K562 (cell line): ENCODE measurements at regions not wholly inside any gene's neighbourhood (a gene's known extent, or its start where the extent isn't known, plus 50 kb on each side); places are given as distances from the start of the nearest gene placed in this dataset.

Source experiments
- ATAC-seq: fragments of 200-7000 bp; cut with Tn5 transposase; 3 replicates; pipeline ENCODE4 v1.9.1; 2020; ENCODE audit warnings: moderate library complexity
- BruUV-seq: library from RNA; stranded (reverse); fragments of 400-500 nt; replicated peaks from 2 replicates; lab custom pipeline; 2021; lab: Mats Ljungman, UMichigan
- CTCF ChIA-PET: fragments of 300-600 bp; formaldehyde crosslinking; extraction: SDS; loops from one replicate; lab custom pipeline; 2021; ENCODE audit warnings: low intra/inter-chr PET ratio; lab: Yijun Ruan, JAX
- POLR2A ChIA-PET: fragments of 300-600, 350-650 bp; sonication (Branson Sonifier 250); formaldehyde crosslinking; extraction: SDS; loops from one replicate; lab custom pipeline; 2021; ENCODE audit warnings: antibody characterized with exemption, inconsistent platforms; lab: Yijun Ruan, JAX
- DNase-seq, 4 experiments: peaks; one replicate each; pipeline versions ENCODE4 v3.0.0 to v3.0.0-alpha.2; 2011 to 2018; ENCODE audit warnings: low spot score in 3 of 4, mixed read lengths in 3 of 4; ENCODE audit errors: extremely low read depth in 1 of 4
- FAIRE-seq: peaks from 2 replicates; lab custom pipeline; 2011; peaks lifted over from hg19 to GRCh38; lab: Jason Lieb, UNC
- H2AFZ ChIP-seq: 2 replicates; pipeline ENCODE4 v1.6.0; 2011; ENCODE audit warnings: low read depth, low read length, control low read depth, inconsistent platforms
- H3K27ac ChIP-seq: fragments of 200-600 bp; 3 replicates; pipeline ENCODE4 v1.8.0; 2011; ENCODE audit warnings: low read depth, mild to moderate bottlenecking, control low read depth, inconsistent platforms, low read length, moderate library complexity, mixed read lengths; ENCODE audit errors: extremely low read depth
- H3K27me3 ChIP-seq, 2 experiments: fragments of 300-600 bp in 1 of 2; 2 replicates in 1 of 2; 3 replicates in 1 of 2; pipeline versions ENCODE4 v1.6.0 to v1.8.0; 2011; ENCODE audit warnings: inconsistent platforms in 2 of 2, low read length in 2 of 2, mild to moderate bottlenecking in 1 of 2, mixed read lengths in 1 of 2, moderate library complexity in 1 of 2; ENCODE audit not compliant: control insufficient read depth in 2 of 2, insufficient read depth in 2 of 2
- H3K36me3 ChIP-seq: fragments of 300-600 bp; 3 replicates; pipeline ENCODE4 v1.8.0; 2011; ENCODE audit warnings: mild to moderate bottlenecking, low read length, inconsistent platforms; ENCODE audit not compliant: control insufficient read depth, insufficient read depth
- H3K4me1 ChIP-seq, 2 experiments: fragments of 200-600 bp in 1 of 2; replicated peaks in 1 of 2; 2 replicates in 1 of 2; 3 replicates in 1 of 2; pipeline versions ENCODE4 v1.5.1 to v1.8.0; 2011; ENCODE audit warnings: inconsistent platforms in 2 of 2, low read length in 2 of 2, mild to moderate bottlenecking in 1 of 2, mixed read lengths in 1 of 2, moderate library complexity in 1 of 2; ENCODE audit not compliant: control insufficient read depth in 2 of 2, insufficient read depth in 2 of 2
- H3K4me2 ChIP-seq: 2 replicates; pipeline ENCODE4 v1.6.1; 2011; ENCODE audit warnings: low read length, control low read depth, inconsistent platforms, mixed read lengths; ENCODE audit not compliant: insufficient read depth
- H3K4me3 ChIP-seq: fragments of 200-600 bp; sonication (generic), shearing (Covaris generic); 2 replicates; pipeline ENCODE4 v1.5.1; 2016; ENCODE audit warnings: control low read depth, inconsistent platforms
- H3K79me2 ChIP-seq: fragments of 200-600 bp; 3 replicates; pipeline ENCODE4 v1.8.0; 2011; ENCODE audit warnings: low read length, inconsistent platforms; ENCODE audit not compliant: control insufficient read depth, insufficient read depth
- H3K9ac ChIP-seq, 2 experiments: 2 replicates each; pipeline versions ENCODE4 v1.6.0 to v1.6.1; 2011; ENCODE audit warnings: low read depth in 2 of 2, low read length in 2 of 2, control low read depth in 1 of 2, inconsistent platforms in 1 of 2, mild to moderate bottlenecking in 1 of 2, mixed read lengths in 1 of 2; ENCODE audit not compliant: insufficient read depth in 1 of 2
- H3K9me1 ChIP-seq: one replicate; pipeline ENCODE4 v1.6.0; 2011; ENCODE audit warnings: inconsistent platforms, mild to moderate bottlenecking, low read length, moderate library complexity; ENCODE audit not compliant: control insufficient read depth, insufficient read depth
- H3K9me3 ChIP-seq: replicated peaks from 2 replicates; pipeline ENCODE4 v1.5.1; 2011; ENCODE audit warnings: low read depth, low read length, inconsistent platforms; ENCODE audit not compliant: control insufficient read depth, insufficient read depth
- H4K20me1 ChIP-seq: replicated peaks from 2 replicates; pipeline ENCODE4 v1.6.1; 2011; ENCODE audit warnings: low read length, inconsistent platforms, mixed read lengths; ENCODE audit not compliant: control insufficient read depth, insufficient read depth
- GABPA ChIP-seq: fragments of 200-800 bp; sonication (Bioruptor generic); conservative IDR thresholded peaks from 2 replicates; pipeline ENCODE4 v1.6.1; 2016; ENCODE audit warnings: low read depth, missing genetic modification characterization, missing compliant biosample characterization
- KAT2B ChIP-seq: IDR thresholded peaks from one replicate; pipeline ENCODE4 v1.6.1; 2012; ENCODE audit warnings: low read depth, mild to moderate bottlenecking, control low read depth, inconsistent platforms, low read length, moderate library complexity
- MYBL2 ChIP-seq, 2 experiments: fragments of 450-650 bp in 1 of 2; sonication (generic) in 1 of 2; formaldehyde crosslinking in 1 of 2; IDR thresholded peaks; 2 replicates each; pipeline versions ENCODE4 v1.6.1 to v1.8.1; 2017 to 2022; ENCODE audit warnings: borderline replicate concordance in 1 of 2, inconsistent platforms in 1 of 2, low read depth in 1 of 2, mild to moderate bottlenecking in 1 of 2, missing genetic modification reagents in 1 of 2, moderate library complexity in 1 of 2
- NEUROD1 ChIP-seq: fragments of 150-350 bp; IDR thresholded peaks from 2 replicates; pipeline ENCODE4 v1.6.1; 2014; ENCODE audit warnings: borderline replicate concordance, low read length, low read depth; ENCODE audit not compliant: partially characterized antibody
- NR2C1 ChIP-seq, 2 experiments: fragments of 450-650 bp; IDR thresholded peaks; 2 replicates each; pipeline ENCODE4 v1.6.1; 2017; ENCODE audit warnings: mild to moderate bottlenecking in 2 of 2, antibody characterized with exemption in 1 of 2, inconsistent platforms in 1 of 2, missing compliant biosample characterization in 1 of 2, missing genetic modification characterization in 1 of 2
- NR2C2 ChIP-seq, 2 experiments: fragments of 200-800 bp in 1 of 2; sonication (Bioruptor generic) in 1 of 2; sonication (generic) in 1 of 2; formaldehyde crosslinking in 1 of 2; IDR thresholded peaks; 2 replicates each; pipeline versions ENCODE4 v1.6.1 to v1.8.0; 2016 to 2022; ENCODE audit warnings: mild to moderate bottlenecking in 1 of 2, missing compliant biosample characterization in 1 of 2, missing genetic modification characterization in 1 of 2, missing genetic modification reagents in 1 of 2
- SNRNP70 ChIP-seq: fragments of 200-400 bp; formaldehyde crosslinking; optimal IDR thresholded peaks from 2 replicates; pipeline ENCODE3; 2017; ENCODE audit warnings: low read depth, low read length
- SPI1 ChIP-seq: IDR thresholded peaks from 2 replicates; pipeline ENCODE4 v1.6.1; 2011; ENCODE audit warnings: low read depth, low read length, control low read depth, borderline replicate concordance
- SRSF1 ChIP-seq: fragments of 200-400 bp; formaldehyde crosslinking; IDR thresholded peaks from 2 replicates; pipeline ENCODE4 v1.6.1; 2017; ENCODE audit warnings: mild to moderate bottlenecking, low read depth, low read length, moderate library complexity
- ZBTB17 ChIP-seq: fragments of 450-650 bp; formaldehyde crosslinking; IDR thresholded peaks from 2 replicates; pipeline ENCODE4 v1.4.0; 2020; ENCODE audit warnings: mild to moderate bottlenecking
- ZNF3 ChIP-seq: fragments of 250-450 bp; sonication (Bioruptor Pico); IDR thresholded peaks from 2 replicates; pipeline ENCODE4 v1.5.0; 2021; ENCODE audit warnings: mild to moderate bottlenecking, moderate library complexity
- WGBS: fragments of 100-300 bp; shearing (Covaris generic); methylation state at CpG from one replicate; pipeline ENCODE4 v1.1.6; 2016; ENCODE audit warnings: low coverage, mixed read lengths; ENCODE audit not compliant: insufficient coverage; ENCODE audit errors: missing lambda C conversion rate; 5-methylcytosine and 5-hydroxymethylcytosine counted together
- in situ Hi-C: fragments of 300-500 bp; cut with MboI; formaldehyde crosslinking; loops from 4 replicates; pipeline ENCODE4 v1.15.0; 2018; ENCODE audit warnings: inconsistent platforms, mixed read lengths
- intact Hi-C: fragments of 100-400 bp; cut with micrococcal nuclease; formaldehyde crosslinking; loops from 2 replicates; pipeline ENCODE4 v1.14.2; 2022
- TF ChIP-seq, protein P1 (sequence below): IDR thresholded peaks from 2 replicates; pipeline ENCODE4 v1.6.1; 2016; ENCODE audit warnings: missing genetic modification characterization, missing compliant biosample characterization

DNA sequence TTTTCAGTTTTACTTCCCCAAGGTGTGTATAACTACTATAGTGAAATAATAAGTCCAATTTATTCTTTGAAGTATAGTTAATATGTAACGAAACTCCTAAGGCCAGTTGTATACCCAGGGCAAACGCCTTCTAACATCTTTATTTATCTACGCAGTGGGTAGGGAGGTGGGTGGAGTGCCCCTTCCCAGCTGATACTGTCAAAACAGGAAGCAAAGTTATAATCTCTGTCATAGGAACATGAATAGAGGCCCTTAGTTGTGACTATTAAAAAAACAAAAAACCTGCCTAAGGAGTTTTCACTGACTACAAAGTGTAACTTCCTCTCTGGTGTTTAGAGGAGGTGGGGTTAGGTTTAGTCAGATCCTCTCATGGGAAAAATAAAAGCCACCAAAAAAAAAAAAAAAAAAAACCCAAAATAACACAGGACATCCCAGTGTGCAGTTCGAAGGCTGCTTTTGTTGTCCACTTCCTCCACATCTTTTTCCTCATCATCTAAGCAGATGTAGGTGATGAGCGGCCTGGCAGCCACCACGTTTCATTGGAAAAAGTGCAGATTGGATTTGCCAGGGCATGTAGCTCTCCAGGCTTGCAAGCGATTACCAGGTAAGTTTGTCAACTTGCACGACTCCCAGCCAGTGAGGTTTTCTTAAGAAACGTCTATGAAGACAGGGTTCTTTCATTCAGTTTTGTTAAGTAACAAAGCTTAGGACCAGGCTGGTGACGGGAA lies 58.7 kb downstream of the UTRN start (continued):
- TF ChIP-seq, protein P1, sequence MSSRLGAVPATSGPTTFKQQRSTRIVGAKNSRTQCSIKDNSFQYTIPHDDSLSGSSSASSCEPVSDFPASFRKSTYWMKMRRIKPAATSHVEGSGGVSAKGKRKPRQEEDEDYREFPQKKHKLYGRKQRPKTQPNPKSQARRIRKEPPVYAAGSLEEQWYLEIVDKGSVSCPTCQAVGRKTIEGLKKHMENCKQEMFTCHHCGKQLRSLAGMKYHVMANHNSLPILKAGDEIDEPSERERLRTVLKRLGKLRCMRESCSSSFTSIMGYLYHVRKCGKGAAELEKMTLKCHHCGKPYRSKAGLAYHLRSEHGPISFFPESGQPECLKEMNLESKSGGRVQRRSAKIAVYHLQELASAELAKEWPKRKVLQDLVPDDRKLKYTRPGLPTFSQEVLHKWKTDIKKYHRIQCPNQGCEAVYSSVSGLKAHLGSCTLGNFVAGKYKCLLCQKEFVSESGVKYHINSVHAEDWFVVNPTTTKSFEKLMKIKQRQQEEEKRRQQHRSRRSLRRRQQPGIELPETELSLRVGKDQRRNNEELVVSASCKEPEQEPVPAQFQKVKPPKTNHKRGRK (tag), result 0 out of 2 replicates have a peak, but pooled peaks have one; percentile 31
- TF ChIP-seq GABPA (tag), result 0 out of 2 replicates have a peak, but pooled peaks have one; percentile 2
- TF ChIP-seq SPI1, result 0 out of 2 replicates have a peak, but pooled peaks have one; percentile 22

DNA sequence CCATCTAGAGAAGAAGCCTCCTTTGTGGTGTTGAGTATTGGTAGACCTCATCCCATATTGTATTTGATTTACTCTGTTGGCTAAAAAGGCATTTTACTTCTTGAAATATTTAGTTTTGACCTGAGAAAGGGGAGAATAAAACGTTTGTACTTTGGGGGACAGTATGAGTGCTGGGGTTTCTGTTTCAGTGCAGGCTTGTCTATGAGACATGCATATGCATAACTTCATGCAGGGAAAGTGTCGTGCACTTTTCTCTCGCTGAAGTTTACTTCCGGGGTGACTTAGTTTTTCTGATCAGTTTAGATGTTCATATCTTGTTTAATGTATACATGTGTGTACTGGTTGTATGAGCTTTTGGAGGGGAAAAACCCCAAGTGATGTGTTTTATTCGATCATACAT lies 59.5 kb downstream of the UTRN start:
- 20% methylated on average over 5 of the region's 5 CpGs for WGBS
- H3K9me3 ChIP-seq, result no peaks in the 10 kb centered on the region
- in situ Hi-C loops, result no loop called here
- H3K9ac ChIP-seq, result no peak overlapping the region
- DNase-seq, result no peak
- no peaks in the 10 kb centered on the region for H3K9me1 ChIP-seq
- no peaks in the 10 kb centered on the region for H4K20me1 ChIP-seq
- FAIRE-seq, result no peak
- no peak; the same call in 2 of the 3 replicates for ATAC-seq
- intact Hi-C loops, result no loop called here
- H3K36me3 ChIP-seq, result no peaks in the 10 kb centered on the region
- no peak overlapping the region for H3K4me3 ChIP-seq
- H2AFZ ChIP-seq, result peak overlapping the region; percentile 80
- CTCF ChIA-PET, result no interaction called here
- H3K4me2 ChIP-seq, result peak overlapping the region; percentile 9; the same call in 1 of the 2 replicates
- POLR2A ChIA-PET, result interaction anchor here (0.8 kb wide), 1 partner anchor 128 kb away, joined by 3 read pairs; no protein-coding TSS in a partner anchor
- no TSS peak for BruUV-seq
- H3K27ac ChIP-seq, result peak overlapping the region; percentile 45; the same call in 1 of the 3 replicates
- H3K79me2 ChIP-seq, result no peaks in the 10 kb centered on the region
- no peaks in the 10 kb centered on the region for H3K27me3 ChIP-seq
- H3K4me1 ChIP-seq, result no peaks in the 10 kb centered on the region; a peak in 2 of 5 replicates
- TF ChIP-seq NR2C1 (IDR thresholded peaks at IDR 0.05) (no peak), NR2C1 (tag; IDR thresholded peaks at IDR 0.05) (peak; percentile 75), GABPA (tag) (0 out of 2 replicates have a peak, but pooled peaks have one; percentile 26), MYBL2 (IDR thresholded peaks at IDR 0.05; ENCODE audit: low read depth) (no peak), MYBL2 (CRISPR knock-in tag; IDR thresholded peaks at IDR 0.05; ENCODE audit: borderline replicate concordance) (no peak), SNRNP70 (no peak), SRSF1 (no peak), KAT2B (no peak), ZNF3 (CRISPR knock-in tag) (no peak), NEUROD1 (no peak), ZBTB17 (CRISPR knock-in tag) (no peak), NR2C2 (CRISPR knock-in tag; IDR thresholded peaks at IDR 0.05) (no peak), NR2C2 (tag; IDR thresholded peaks at IDR 0.05) (peak; percentile 41; the same call in 1 of the 2 replicates)
